Osteocyte (in vitro differentiated cells): ENCODE measurements at regions not wholly inside any gene's neighbourhood (a gene's known extent, or its start where the extent isn't known, plus 50 kb on each side); places are given as distances from the start of the nearest gene placed in this dataset.

Experiments
- DNase-seq: peaks from one replicate; pipeline ENCODE4 v3.0.0; 2021; ENCODE audit warnings: mixed read lengths; ENCODE audit not compliant: unreplicated experiment; ENCODE audit errors: extremely low spot score
- H3K27ac Mint-ChIP-seq: one replicate; pipeline ENCODE4 v1.8.0; 2021; ENCODE audit warnings: mild to moderate bottlenecking, mixed read lengths; ENCODE audit not compliant: unreplicated experiment
- H3K27me3 Mint-ChIP-seq: one replicate; pipeline ENCODE4 v1.8.0; 2021; ENCODE audit warnings: mixed read lengths; ENCODE audit not compliant: unreplicated experiment
- H3K36me3 Mint-ChIP-seq: one replicate; pipeline ENCODE4 v1.8.0; 2021; ENCODE audit warnings: mixed read lengths; ENCODE audit not compliant: unreplicated experiment
- H3K4me1 Mint-ChIP-seq: one replicate; pipeline ENCODE4 v1.8.0; 2021; ENCODE audit warnings: mixed read lengths; ENCODE audit not compliant: unreplicated experiment
- H3K4me3 Mint-ChIP-seq: one replicate; pipeline ENCODE4 v1.8.0; 2021; ENCODE audit warnings: mild to moderate bottlenecking, moderate library complexity, mixed read lengths; ENCODE audit not compliant: unreplicated experiment
- H3K9me3 Mint-ChIP-seq: one replicate; pipeline ENCODE4 v1.8.0; 2021; ENCODE audit warnings: mixed read lengths; ENCODE audit not compliant: unreplicated experiment
- CTCF ChIP-seq: fragments of 200-600 bp; sonication (generic); IDR thresholded peaks from 2 replicates; pipeline ENCODE4 v1.5.0; 2021; ENCODE audit warnings: antibody characterized with exemption, mild to moderate bottlenecking, moderate library complexity

DNA sequence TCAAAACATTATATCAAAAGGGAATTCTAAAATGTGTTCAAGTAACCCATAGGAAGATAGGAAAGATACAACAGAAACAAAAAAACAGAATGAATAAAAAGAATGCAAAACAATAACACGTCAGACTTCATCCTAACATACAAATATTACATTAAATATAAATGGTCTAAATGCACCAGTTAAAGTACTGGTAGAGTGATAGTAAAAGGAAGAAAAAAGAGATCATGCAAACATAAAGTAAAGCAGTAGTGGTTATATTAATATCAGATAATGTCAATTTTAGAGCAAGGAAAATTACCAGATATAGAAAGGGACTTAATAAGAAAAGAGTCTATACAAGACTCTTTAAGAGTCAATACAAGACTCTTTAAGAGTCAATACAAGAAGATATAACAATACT is 755.7 kb downstream of the MCTP2 start:
- Mint-ChIP-seq H3K27me3 (peaks cover 2% of the 10 kb centered on the region), H3K4me1 (no peaks in the 10 kb centered on the region), H3K36me3 (no peaks in the 10 kb centered on the region), H3K4me3 (no peak overlapping the region), H3K27ac (no peak overlapping the region), H3K9me3 (peaks cover 24% of the 10 kb centered on the region)
- no peak for DNase-seq
- no peak for TF ChIP-seq CTCF

DNA sequence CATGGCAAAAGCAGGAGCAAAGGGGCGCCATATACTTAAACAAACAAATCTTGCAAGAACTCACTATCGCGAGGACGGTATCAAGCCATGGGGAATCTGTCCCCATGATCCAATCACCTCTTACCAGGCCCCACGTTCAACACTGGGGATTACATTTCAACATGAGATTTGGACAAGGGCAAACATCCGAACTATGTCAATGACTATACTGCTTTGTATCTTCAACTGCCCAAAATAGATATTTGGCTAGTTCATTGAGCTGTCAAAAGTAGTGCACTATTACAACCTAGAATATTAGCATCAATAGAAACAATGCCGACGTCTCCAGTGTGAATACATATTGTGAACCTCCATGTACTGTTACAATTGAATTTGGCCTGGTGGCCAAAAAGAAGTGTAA is 760.4 kb downstream of the MCTP2 start:
- Mint-ChIP-seq H3K27me3 (peaks cover 5% of the 10 kb centered on the region), H3K36me3 (no peaks in the 10 kb centered on the region)

GRCh38 chr15:95009635-95010034 is 778.3 kb downstream of the MCTP2 start:
- no peak for TF ChIP-seq CTCF
- Mint-ChIP-seq H3K27me3 (peaks cover 19% of the 10 kb centered on the region), H3K4me1 (no peaks in the 10 kb centered on the region), H3K9me3 (no peaks in the 10 kb centered on the region), H3K27ac (no peak overlapping the region), H3K4me3 (no peak overlapping the region), H3K36me3 (no peaks in the 10 kb centered on the region)
- DNase-seq: no peak

More for the DNA sequence above, 760.4 kb downstream of the MCTP2 start:
- no peaks in the 10 kb centered on the region for H3K4me1 Mint-ChIP-seq
- no peak for DNase-seq
- TF ChIP-seq CTCF: no peak
- no peak overlapping the region for H3K4me3 Mint-ChIP-seq
- peaks cover 11% of the 10 kb centered on the region for H3K9me3 Mint-ChIP-seq
- H3K27ac Mint-ChIP-seq: no peak overlapping the region

DNA sequence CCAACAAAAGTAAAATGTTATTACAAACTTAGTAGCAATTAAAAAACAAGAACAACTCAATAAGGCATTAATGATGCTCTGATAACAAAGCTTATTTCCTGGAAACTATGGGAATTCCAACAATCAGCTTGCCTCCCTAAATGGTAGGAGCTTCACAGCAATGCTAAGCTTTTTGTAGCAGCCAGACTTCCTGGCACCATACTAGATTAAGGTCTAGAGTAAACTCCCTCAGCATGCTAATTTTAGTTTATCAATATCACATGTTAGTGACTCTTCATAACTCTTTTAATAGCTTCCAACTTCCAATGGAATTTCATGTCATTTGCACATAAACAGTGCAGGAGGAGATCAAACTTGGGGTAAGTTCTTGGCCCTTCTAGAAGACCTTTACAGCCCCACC is 782.0 kb downstream of the MCTP2 start:
- Mint-ChIP-seq H3K9me3 (no peaks in the 10 kb centered on the region), H3K27ac (no peak overlapping the region), H3K4me3 (no peak overlapping the region), H3K36me3 (no peaks in the 10 kb centered on the region), H3K27me3 (peaks cover 19% of the 10 kb centered on the region), H3K4me1 (no peaks in the 10 kb centered on the region)
- TF ChIP-seq CTCF: no peak
- no peak for DNase-seq

GRCh38 chr15:95016511-95017229 is 785.3 kb downstream of the MCTP2 start:
- Mint-ChIP-seq H3K4me1 (no peaks in the 10 kb centered on the region), H3K4me3 (no peak overlapping the region), H3K27me3 (peaks cover 4% of the 10 kb centered on the region), H3K36me3 (no peaks in the 10 kb centered on the region), H3K9me3 (no peaks in the 10 kb centered on the region), H3K27ac (no peak overlapping the region)
- TF ChIP-seq CTCF: no peak
- no peak for DNase-seq
